GM12878 (cell line): ENCODE measurements at regions not wholly inside any gene's neighbourhood (a gene's known extent, or its start where the extent isn't known, plus 50 kb on each side); places are given as distances from the start of the nearest gene placed in this dataset.

ENCODE experiments used
- ATF2 ChIP-seq: IDR thresholded peaks from 2 replicates; pipeline ENCODE4 v1.6.1; 2012; ENCODE audit warnings: low read length, inconsistent platforms
- CBFB ChIP-seq: IDR thresholded peaks from 2 replicates; pipeline ENCODE4 v1.6.1; 2016; ENCODE audit warnings: antibody characterized with exemption, low read depth
- CEBPB ChIP-seq, 2 experiments: fragments of 150-350 bp in 1 of 2; IDR thresholded peaks; 2 replicates each; pipeline ENCODE4 v1.6.1; 2012 to 2014; ENCODE audit warnings: low read depth in 2 of 2, low read length in 2 of 2, borderline replicate concordance in 1 of 2, inconsistent platforms in 1 of 2
- CHD1 ChIP-seq: IDR thresholded peaks from 2 replicates; pipeline ENCODE4 v1.6.1; 2012; ENCODE audit warnings: low read depth, low read length, improper control_type of control experiment
- CHD2 ChIP-seq: IDR thresholded peaks from 2 replicates; pipeline ENCODE4 v1.6.1; 2011; ENCODE audit warnings: low read depth, low read length, improper control_type of control experiment, borderline replicate concordance
- CTCF ChIP-seq, 3 experiments: IDR thresholded peaks in 2 of 3; conservative IDR thresholded peaks in 1 of 3; 2 replicates each; pipeline ENCODE4 v1.5.1; 2011; ENCODE audit warnings: low read depth in 3 of 3, low read length in 3 of 3, mild to moderate bottlenecking in 3 of 3, control low read depth in 2 of 3, moderate library complexity in 2 of 3, inconsistent platforms in 1 of 3, mixed read lengths in 1 of 3; ENCODE audit not compliant: control insufficient read depth in 2 of 3, insufficient read depth in 1 of 3; ENCODE audit errors: extremely low read depth in 1 of 3
- MAX ChIP-seq: IDR thresholded peaks from 2 replicates; pipeline ENCODE4 v1.6.1; 2012; ENCODE audit warnings: low read depth, low read length, improper control_type of control experiment
- POLR2A ChIP-seq: IDR thresholded peaks from 2 replicates; pipeline ENCODE4 v1.6.1; 2011; ENCODE audit warnings: low read depth, mild to moderate bottlenecking, low read length
- POLR2AphosphoS5 ChIP-seq: IDR thresholded peaks from 2 replicates; pipeline ENCODE4 v1.6.1; 2011; ENCODE audit warnings: mild to moderate bottlenecking, low read length, inconsistent platforms
- SMC3 ChIP-seq: IDR thresholded peaks from 2 replicates; pipeline ENCODE4 v1.6.1; 2011; ENCODE audit warnings: low read length, improper control_type of control experiment, borderline replicate concordance
- ZSCAN29 ChIP-seq: fragments of 450-650 bp; IDR thresholded peaks from 2 replicates; pipeline ENCODE4 v1.6.1; 2017; ENCODE audit warnings: mild to moderate bottlenecking, moderate library complexity
- TF ChIP-seq, protein P1 (sequence below): fragments of 450-650 bp; IDR thresholded peaks from 2 replicates; pipeline ENCODE4 v1.6.1; 2014; ENCODE audit warnings: mild to moderate bottlenecking

GRCh38 chr1:34362949-34363348 lies 186.2 kb downstream of the C1orf94 start:
- TF ChIP-seq ZSCAN29 (no peak), CTCF (IDR thresholded peaks at IDR 0.05 in 2 of 3, conservative IDR thresholded peaks at IDR 0.05 in 1 of 3; ENCODE audit: control insufficient read depth in 2 of 3, extremely low read depth in 1 of 3, insufficient read depth in 1 of 3, low read depth in 3 of 3, low read length in 3 of 3) (no peak), SMC3 (no peak), POLR2A (no peak), MAX (no peak), ATF2 (no peak), CHD1 (no peak), POLR2AphosphoS5 (no peak), CHD2 (no peak), CEBPB (IDR thresholded peaks at IDR 0.05; ENCODE audit: borderline replicate concordance in 1 of 2, low read depth in 2 of 2, low read length in 2 of 2) (no peak), CBFB (no peak)
- TF ChIP-seq, protein P1, sequence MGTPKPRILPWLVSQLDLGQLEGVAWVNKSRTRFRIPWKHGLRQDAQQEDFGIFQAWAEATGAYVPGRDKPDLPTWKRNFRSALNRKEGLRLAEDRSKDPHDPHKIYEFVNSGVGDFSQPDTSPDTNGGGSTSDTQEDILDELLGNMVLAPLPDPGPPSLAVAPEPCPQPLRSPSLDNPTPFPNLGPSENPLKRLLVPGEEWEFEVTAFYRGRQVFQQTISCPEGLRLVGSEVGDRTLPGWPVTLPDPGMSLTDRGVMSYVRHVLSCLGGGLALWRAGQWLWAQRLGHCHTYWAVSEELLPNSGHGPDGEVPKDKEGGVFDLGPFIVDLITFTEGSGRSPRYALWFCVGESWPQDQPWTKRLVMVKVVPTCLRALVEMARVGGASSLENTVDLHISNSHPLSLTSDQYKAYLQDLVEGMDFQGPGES = no peak
